Liver (tissue), 8 donors: ENCODE measurements at regions not wholly inside any gene's neighbourhood (a gene's known extent, or its start where the extent isn't known, plus 50 kb on each side); places are given as distances from the start of the nearest gene placed in this dataset.

ENCODE experiments used
- DNase-seq: peaks from one replicate; pipeline ENCODE4 v3.0.0-alpha.2; 2017; ENCODE audit warnings: low spot score
- H3K27ac ChIP-seq, 2 donors: one replicate each; pipeline ENCODE4 v1.7.0; 2013; ENCODE audit warnings: inconsistent platforms in 2 of 2, low read length in 2 of 2, control low read depth in 1 of 2, low read depth in 1 of 2, mild to moderate bottlenecking in 1 of 2
- H3K27me3 ChIP-seq, 4 donors: one replicate each; pipeline versions ENCODE4 v1.6.1 to v1.7.0; 2013; ENCODE audit warnings: low read length in 3 of 4, inconsistent platforms in 1 of 4, mild to moderate bottlenecking in 1 of 4, moderate library complexity in 1 of 4; ENCODE audit not compliant: control insufficient read depth in 4 of 4, insufficient read depth in 4 of 4
- H3K36me3 ChIP-seq, 4 donors: one replicate each; pipeline versions ENCODE4 v1.6.1 to v1.7.0; 2013; ENCODE audit warnings: low read length in 3 of 4, mild to moderate bottlenecking in 3 of 4, low read depth in 1 of 4, moderate library complexity in 1 of 4; ENCODE audit not compliant: control insufficient read depth in 4 of 4, insufficient read depth in 3 of 4
- H3K4me1 ChIP-seq, 4 donors: one replicate each; pipeline versions ENCODE4 v1.6.1 to v1.7.0; 2013; ENCODE audit warnings: low read length in 3 of 4, mild to moderate bottlenecking in 3 of 4, moderate library complexity in 1 of 4; ENCODE audit not compliant: control insufficient read depth in 4 of 4, insufficient read depth in 4 of 4
- H3K4me3 ChIP-seq, 3 donors: one replicate each; pipeline versions ENCODE4 v1.6.1 to v1.7.0; 2013; ENCODE audit warnings: low read length in 3 of 3, control low read depth in 1 of 3, low read depth in 1 of 3, mild to moderate bottlenecking in 1 of 3
- H3K9ac ChIP-seq, 2 donors: one replicate each; pipeline ENCODE4 v1.7.0; 2013; ENCODE audit warnings: low read length in 2 of 2, mild to moderate bottlenecking in 2 of 2, moderate library complexity in 2 of 2, control low read depth in 1 of 2, low read depth in 1 of 2
- H3K9me3 ChIP-seq, 4 donors: one replicate each; pipeline versions ENCODE4 v1.6.1 to v1.7.0; 2013; ENCODE audit warnings: low read length in 3 of 4; ENCODE audit not compliant: control insufficient read depth in 4 of 4
- EGR1 ChIP-seq, 2 donors: IDR thresholded peaks; 2 replicates each; pipeline ENCODE4 v1.6.1; 2016 to 2018; ENCODE audit warnings: antibody characterized with exemption in 2 of 2, low read depth in 2 of 2
- FOXA1 ChIP-seq: IDR thresholded peaks from 2 replicates; pipeline ENCODE4 v1.6.1; 2016; ENCODE audit warnings: antibody characterized with exemption
- FOXA2 ChIP-seq: IDR thresholded peaks from 2 replicates; pipeline ENCODE4 v1.6.1; 2016; ENCODE audit warnings: antibody characterized with exemption
- GABPA ChIP-seq, 2 donors: IDR thresholded peaks in 1 of 2; conservative IDR thresholded peaks in 1 of 2; 2 replicates each; pipeline ENCODE4 v1.6.1; 2016; ENCODE audit warnings: antibody characterized with exemption in 2 of 2, mild to moderate bottlenecking in 1 of 2, moderate library complexity in 1 of 2
- HNF4A ChIP-seq, 2 donors: conservative IDR thresholded peaks; 2 replicates each; pipeline ENCODE4 v1.6.1; 2016; ENCODE audit warnings: antibody characterized with exemption in 2 of 2, mild to moderate bottlenecking in 2 of 2
- HNF4G ChIP-seq: IDR thresholded peaks from 2 replicates; pipeline ENCODE4 v1.6.1; 2016; ENCODE audit warnings: antibody characterized with exemption
- JUND ChIP-seq, 2 donors: IDR thresholded peaks; 2 replicates each; pipeline ENCODE4 v1.6.1; 2016; ENCODE audit warnings: antibody characterized with exemption in 2 of 2
- NR2F2 ChIP-seq: IDR thresholded peaks from 2 replicates; pipeline ENCODE4 v1.6.1; 2016; ENCODE audit warnings: antibody characterized with exemption
- RAD21 ChIP-seq, 2 donors: IDR thresholded peaks; 2 replicates each; pipeline ENCODE4 v1.6.1; 2016; ENCODE audit warnings: antibody characterized with exemption in 2 of 2, mild to moderate bottlenecking in 2 of 2
- RXRA ChIP-seq, 2 donors: IDR thresholded peaks; 2 replicates each; pipeline ENCODE4 v1.6.1; 2017 to 2018; ENCODE audit warnings: antibody characterized with exemption in 2 of 2, mild to moderate bottlenecking in 1 of 2
- SP1 ChIP-seq: IDR thresholded peaks from 2 replicates; pipeline ENCODE4 v1.6.1; 2018; ENCODE audit warnings: antibody characterized with exemption, mild to moderate bottlenecking
- TAF1 ChIP-seq: conservative IDR thresholded peaks from 2 replicates; pipeline ENCODE4 v1.6.1; 2016; ENCODE audit warnings: antibody characterized with exemption, mild to moderate bottlenecking
- YY1 ChIP-seq: IDR thresholded peaks from 2 replicates; pipeline ENCODE4 v1.6.1; 2016; ENCODE audit warnings: antibody characterized with exemption, mild to moderate bottlenecking
- WGBS: extraction: QIAGEN DNeasy Blood & Tissue Kit; methylation state at CpG from one replicate; pipeline ENCODE4 v1.1.7; 2013; 5-methylcytosine and 5-hydroxymethylcytosine counted together
- TF ChIP-seq, protein P1 (sequence below): fragments of 150-350 bp; IDR thresholded peaks from 2 replicates; pipeline ENCODE4 v1.5.1; 2017; ENCODE audit warnings: improper control_type of control experiment, low read depth, low read length; ENCODE audit not compliant: missing input control
- TF ChIP-seq, protein P2 (sequence below): IDR thresholded peaks from 2 replicates; pipeline ENCODE4 v1.6.1; 2016; ENCODE audit warnings: antibody characterized with exemption
- TF ChIP-seq, protein P3 (sequence below): IDR thresholded peaks from 2 replicates; pipeline ENCODE4 v1.6.1; 2016; ENCODE audit warnings: antibody characterized with exemption
- TF ChIP-seq, protein P4 (sequence below): IDR thresholded peaks from 2 replicates; pipeline ENCODE4 v1.6.1; 2016; ENCODE audit warnings: antibody characterized with exemption, mild to moderate bottlenecking
- TF ChIP-seq, protein P5 (sequence below): IDR thresholded peaks from 2 replicates; pipeline ENCODE4 v1.6.1; 2016; ENCODE audit warnings: antibody characterized with exemption
- donor health status: healthy.
- donor health status: healthy.
- donor health status: healthy.
- donor health status: healthy.
- donor health status: healthy.

DNA sequence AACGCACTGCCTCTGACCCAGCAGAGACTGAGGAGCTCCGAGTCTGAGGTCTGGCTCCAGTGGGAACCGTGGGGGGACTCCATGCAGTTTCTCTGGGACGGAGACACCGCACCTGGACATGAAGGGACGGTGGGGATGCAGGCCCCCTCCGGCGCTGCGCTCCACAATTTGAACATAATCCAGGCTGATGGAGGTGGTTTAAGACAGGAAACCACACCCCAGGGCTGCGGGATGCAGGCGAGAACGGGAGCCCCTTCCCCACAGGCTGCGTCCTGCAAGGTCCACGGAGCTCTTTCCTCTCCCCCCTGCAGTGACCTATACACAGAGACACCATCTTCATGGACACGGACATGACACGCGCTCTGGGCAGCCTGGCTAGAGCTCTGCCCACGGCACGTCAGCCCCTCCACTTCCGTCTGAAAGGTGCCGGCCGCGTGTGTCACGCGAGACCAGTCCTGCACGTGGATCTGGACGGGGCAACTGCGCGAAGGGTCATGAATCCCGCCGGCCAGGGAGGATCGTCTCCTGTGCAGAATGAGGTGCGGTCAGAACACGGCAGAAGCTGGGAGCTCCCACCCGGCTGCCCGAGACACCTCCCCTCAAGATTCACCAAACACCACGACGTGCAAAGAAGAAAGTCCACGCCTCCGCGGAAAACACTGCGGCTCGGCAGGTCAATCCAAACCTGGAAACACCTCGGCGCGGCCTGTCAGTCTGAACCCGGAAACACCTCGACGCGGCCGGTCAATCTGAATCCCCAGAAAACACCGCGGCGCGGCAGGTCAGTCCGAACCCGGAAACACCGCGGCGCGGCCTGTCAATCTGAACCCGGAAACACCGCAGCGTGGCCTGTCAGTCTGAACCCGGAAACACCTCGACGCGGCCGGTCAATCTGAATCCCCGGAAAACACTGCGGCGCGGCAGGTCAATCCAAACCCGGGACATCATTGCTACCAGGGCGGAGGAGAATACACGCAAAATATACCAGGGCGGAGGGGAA is 212.4 kb downstream of the BRD1 start:
- Histone ChIP-seq H3K27me3 (no peaks in the 10 kb centered on the region), H3K4me1 (no peaks in the 10 kb centered on the region), H3K9ac (no peak overlapping the region), H3K4me3 (no peak overlapping the region), H3K36me3 (no peaks in the 10 kb centered on the region), H3K9me3 (peaks cover 0 to 5% (median 4%) of the 10 kb centered on the region in 4 donors), H3K27ac (no peak overlapping the region)
- WGBS, result 92% methylated on average over 77 of the region's 77 CpGs
- no peak for TF ChIP-seq EGR1 (IDR thresholded peaks at IDR 0.05; ENCODE audit: low read depth in 2 of 2)
- TF ChIP-seq, protein P1, sequence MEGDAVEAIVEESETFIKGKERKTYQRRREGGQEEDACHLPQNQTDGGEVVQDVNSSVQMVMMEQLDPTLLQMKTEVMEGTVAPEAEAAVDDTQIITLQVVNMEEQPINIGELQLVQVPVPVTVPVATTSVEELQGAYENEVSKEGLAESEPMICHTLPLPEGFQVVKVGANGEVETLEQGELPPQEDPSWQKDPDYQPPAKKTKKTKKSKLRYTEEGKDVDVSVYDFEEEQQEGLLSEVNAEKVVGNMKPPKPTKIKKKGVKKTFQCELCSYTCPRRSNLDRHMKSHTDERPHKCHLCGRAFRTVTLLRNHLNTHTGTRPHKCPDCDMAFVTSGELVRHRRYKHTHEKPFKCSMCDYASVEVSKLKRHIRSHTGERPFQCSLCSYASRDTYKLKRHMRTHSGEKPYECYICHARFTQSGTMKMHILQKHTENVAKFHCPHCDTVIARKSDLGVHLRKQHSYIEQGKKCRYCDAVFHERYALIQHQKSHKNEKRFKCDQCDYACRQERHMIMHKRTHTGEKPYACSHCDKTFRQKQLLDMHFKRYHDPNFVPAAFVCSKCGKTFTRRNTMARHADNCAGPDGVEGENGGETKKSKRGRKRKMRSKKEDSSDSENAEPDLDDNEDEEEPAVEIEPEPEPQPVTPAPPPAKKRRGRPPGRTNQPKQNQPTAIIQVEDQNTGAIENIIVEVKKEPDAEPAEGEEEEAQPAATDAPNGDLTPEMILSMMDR, result no peak
- DNase-seq, result no peak

DNA sequence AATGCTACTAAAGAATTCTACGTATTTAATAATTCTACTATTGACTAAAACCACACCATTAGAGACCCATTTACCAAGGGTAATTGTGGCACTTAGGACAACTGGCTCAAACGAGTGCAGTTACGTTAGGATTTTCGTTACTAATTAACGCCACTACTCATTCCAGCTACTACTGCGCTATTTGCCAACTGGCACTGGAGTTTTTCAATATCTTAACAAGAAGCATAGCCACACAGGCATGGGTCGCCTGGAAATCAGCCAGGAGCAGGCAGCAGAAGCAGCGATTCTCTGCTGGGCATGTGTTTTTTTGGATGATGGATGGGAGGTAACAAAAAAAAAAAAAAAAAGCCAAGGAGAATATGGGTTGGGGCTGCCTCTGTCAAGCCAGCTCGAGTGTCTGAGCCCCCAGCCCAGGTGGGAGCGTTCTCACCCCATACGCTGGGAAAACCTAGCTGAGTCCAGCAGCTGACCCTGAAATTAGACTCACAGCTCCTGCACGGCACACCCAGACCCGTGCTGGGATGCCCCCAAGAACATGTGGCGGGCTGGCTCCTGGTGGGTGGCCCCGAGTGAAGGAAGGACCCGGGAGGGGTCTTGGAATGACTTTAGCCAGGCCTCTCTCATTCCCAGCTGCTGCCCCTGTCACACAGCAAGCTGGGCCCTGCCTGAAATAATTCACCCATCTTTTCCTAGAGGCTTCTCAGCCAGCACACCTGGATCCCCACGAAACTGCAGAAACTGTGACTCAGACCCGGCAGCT is 214.0 kb downstream of the BRD1 start:
- Histone ChIP-seq H3K27ac (no peak overlapping the region), H3K9me3 (peaks cover 0 to 5% (median 4%) of the 10 kb centered on the region in 4 donors), H3K27me3 (no peaks in the 10 kb centered on the region), H3K36me3 (no peaks in the 10 kb centered on the region), H3K9ac (no peak overlapping the region), H3K4me1 (no peaks in the 10 kb centered on the region), H3K4me3 (no peak overlapping the region)
- no peak for DNase-seq
- 78% methylated on average over 18 of the region's 18 CpGs for WGBS
- no peak for TF ChIP-seq FOXA2
- TF ChIP-seq NR2F2, result no peak
- no peak for TF ChIP-seq SP1
- TF ChIP-seq JUND (IDR thresholded peaks at IDR 0.05), result no peak
- no peak for TF ChIP-seq HNF4G
- TF ChIP-seq TAF1, result no peak
- no peak for TF ChIP-seq HNF4A (conservative IDR thresholded peaks at IDR 0.05)

DNA sequence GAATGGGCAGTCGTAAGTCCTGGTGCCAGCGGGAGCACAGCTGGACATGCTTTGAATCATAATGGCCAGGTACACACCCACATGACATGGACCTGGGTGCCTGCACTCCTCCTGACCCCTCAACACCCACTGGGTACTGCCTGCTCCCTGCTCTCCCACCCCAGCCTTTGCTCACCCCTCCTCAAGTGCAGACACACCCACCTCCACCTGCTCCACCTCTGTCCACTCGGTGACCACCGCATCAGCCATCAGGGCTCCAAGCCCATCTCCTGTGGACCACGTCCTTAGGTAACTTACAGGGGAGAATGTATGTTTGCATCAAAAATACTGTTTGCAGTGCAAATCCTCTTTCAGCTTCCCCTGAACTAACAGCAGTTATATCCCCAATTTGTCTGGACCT is 214.6 kb downstream of the BRD1 start:
- Histone ChIP-seq H3K27me3 (no peaks in the 10 kb centered on the region), H3K27ac (no peak overlapping the region), H3K9ac (no peak overlapping the region), H3K4me3 (no peak overlapping the region), H3K9me3 (peaks cover 0 to 5% (median 4%) of the 10 kb centered on the region in 4 donors), H3K4me1 (no peaks in the 10 kb centered on the region), H3K36me3 (no peaks in the 10 kb centered on the region)
- TF ChIP-seq RAD21 (IDR thresholded peaks at IDR 0.05) (no peak), FOXA2 (no peak), HNF4A (conservative IDR thresholded peaks at IDR 0.05) (no peak), RXRA (IDR thresholded peaks at IDR 0.05) (no peak), GABPA (IDR thresholded peaks at IDR 0.05 in 1 of 2, conservative IDR thresholded peaks at IDR 0.05 in 1 of 2) (no peak), FOXA1 (no peak), TAF1 (no peak), YY1 (no peak), EGR1 (IDR thresholded peaks at IDR 0.05; ENCODE audit: low read depth in 2 of 2) (no peak), NR2F2 (no peak)
- TF ChIP-seq, protein P2, sequence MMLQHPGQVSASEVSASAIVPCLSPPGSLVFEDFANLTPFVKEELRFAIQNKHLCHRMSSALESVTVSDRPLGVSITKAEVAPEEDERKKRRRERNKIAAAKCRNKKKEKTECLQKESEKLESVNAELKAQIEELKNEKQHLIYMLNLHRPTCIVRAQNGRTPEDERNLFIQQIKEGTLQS, result no peak
- TF ChIP-seq, protein P3, sequence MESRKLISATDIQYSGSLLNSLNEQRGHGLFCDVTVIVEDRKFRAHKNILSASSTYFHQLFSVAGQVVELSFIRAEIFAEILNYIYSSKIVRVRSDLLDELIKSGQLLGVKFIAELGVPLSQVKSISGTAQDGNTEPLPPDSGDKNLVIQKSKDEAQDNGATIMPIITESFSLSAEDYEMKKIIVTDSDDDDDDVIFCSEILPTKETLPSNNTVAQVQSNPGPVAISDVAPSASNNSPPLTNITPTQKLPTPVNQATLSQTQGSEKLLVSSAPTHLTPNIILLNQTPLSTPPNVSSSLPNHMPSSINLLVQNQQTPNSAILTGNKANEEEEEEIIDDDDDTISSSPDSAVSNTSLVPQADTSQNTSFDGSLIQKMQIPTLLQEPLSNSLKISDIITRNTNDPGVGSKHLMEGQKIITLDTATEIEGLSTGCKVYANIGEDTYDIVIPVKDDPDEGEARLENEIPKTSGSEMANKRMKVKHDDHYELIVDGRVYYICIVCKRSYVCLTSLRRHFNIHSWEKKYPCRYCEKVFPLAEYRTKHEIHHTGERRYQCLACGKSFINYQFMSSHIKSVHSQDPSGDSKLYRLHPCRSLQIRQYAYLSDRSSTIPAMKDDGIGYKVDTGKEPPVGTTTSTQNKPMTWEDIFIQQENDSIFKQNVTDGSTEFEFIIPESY, result no peak
- TF ChIP-seq, protein P4, sequence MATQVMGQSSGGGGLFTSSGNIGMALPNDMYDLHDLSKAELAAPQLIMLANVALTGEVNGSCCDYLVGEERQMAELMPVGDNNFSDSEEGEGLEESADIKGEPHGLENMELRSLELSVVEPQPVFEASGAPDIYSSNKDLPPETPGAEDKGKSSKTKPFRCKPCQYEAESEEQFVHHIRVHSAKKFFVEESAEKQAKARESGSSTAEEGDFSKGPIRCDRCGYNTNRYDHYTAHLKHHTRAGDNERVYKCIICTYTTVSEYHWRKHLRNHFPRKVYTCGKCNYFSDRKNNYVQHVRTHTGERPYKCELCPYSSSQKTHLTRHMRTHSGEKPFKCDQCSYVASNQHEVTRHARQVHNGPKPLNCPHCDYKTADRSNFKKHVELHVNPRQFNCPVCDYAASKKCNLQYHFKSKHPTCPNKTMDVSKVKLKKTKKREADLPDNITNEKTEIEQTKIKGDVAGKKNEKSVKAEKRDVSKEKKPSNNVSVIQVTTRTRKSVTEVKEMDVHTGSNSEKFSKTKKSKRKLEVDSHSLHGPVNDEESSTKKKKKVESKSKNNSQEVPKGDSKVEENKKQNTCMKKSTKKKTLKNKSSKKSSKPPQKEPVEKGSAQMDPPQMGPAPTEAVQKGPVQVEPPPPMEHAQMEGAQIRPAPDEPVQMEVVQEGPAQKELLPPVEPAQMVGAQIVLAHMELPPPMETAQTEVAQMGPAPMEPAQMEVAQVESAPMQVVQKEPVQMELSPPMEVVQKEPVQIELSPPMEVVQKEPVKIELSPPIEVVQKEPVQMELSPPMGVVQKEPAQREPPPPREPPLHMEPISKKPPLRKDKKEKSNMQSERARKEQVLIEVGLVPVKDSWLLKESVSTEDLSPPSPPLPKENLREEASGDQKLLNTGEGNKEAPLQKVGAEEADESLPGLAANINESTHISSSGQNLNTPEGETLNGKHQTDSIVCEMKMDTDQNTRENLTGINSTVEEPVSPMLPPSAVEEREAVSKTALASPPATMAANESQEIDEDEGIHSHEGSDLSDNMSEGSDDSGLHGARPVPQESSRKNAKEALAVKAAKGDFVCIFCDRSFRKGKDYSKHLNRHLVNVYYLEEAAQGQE, result no peak
- TF ChIP-seq, protein P5, sequence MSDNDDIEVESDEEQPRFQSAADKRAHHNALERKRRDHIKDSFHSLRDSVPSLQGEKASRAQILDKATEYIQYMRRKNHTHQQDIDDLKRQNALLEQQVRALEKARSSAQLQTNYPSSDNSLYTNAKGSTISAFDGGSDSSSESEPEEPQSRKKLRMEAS, result no peak
- WGBS, result 89% methylated on average over 5 of the region's 5 CpGs
- no peak for DNase-seq
